ENCODE measurements at regions not wholly inside any gene's neighbourhood (a gene's known extent, or its start where the extent isn't known, plus 50 kb on each side); places are given as distances from the start of the nearest gene placed in this dataset.

DNA sequence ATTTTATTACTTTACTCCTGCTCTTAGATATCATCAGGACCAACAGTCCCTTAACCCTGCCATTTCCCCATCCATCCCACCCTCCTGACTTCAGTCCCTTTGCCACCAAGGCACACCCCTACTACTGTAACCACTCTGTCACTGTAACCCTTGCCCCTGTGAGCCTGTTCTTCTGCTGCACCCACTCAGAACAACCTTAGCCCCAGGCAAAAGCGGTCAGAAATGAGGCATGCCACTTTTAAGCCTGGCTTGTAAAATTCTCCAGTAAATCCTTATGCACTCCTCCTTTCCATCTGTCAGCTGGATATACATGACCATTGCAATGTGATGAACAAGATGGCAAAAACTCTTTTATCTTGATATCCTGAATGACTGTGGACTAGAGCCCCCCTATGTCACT is 555.0 kb upstream of the PLXNA2 start:
- no peak overlapping the region for H3K9ac ChIP-seq (ENCODE audit: low read depth, low read length)

DNA sequence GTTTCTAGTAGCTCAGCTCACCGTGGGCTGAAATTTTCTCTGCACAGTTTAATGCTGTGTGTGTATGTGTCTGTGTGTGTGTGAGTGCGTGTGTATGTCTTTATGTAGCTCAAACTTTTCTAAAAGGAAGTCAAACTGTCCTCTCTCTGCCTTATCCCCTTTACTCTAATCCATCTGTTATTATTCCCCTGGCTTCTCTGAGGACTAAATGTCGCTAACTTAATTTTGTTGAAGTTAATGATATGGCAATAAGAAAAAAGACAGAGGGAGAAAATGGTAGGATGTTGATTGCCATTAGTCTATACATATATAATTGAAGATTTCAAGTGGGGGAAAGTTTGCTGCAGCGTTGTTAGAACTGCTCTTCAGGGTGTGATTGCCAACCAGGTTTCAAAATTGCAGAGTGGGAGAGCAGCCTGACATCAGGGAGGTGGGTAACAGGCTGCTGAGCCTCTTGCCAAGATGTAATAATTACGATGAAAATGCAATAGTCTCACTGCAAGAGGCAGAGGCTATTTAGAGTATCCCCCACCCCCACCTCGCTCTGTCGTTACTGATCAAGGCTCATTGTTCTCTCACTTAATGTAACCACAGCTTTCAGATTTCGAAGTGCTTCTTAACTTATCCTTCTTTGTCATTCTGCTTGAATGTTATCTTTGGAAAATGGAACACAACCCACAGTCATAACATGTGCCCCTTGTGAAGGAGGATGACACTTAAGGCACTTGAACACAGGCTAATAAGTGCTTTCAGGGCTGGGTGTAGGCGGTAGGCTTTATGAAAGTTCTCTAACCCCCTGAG is 559.0 kb upstream of the PLXNA2 start:
- Histone ChIP-seq H3K9ac (ENCODE audit: low read depth, low read length) (no peak overlapping the region), H3K4me1 (ENCODE audit: insufficient read depth, low read length) (0 out of 2 replicates have a peak, but pooled peaks cover 6% of the 10 kb centered on the region), H3K36me3 (ENCODE audit: insufficient read depth, low read length) (no peaks in the 10 kb centered on the region), H3K9me3 (ENCODE audit: control insufficient read depth, insufficient read depth, low read length) (no peaks in the 10 kb centered on the region)

More for the DNA sequence above, 555.0 kb upstream of the PLXNA2 start:
- Histone ChIP-seq H3K4me1 (ENCODE audit: insufficient read depth, low read length) (0 out of 2 replicates have a peak, but pooled peaks cover 6% of the 10 kb centered on the region), H3K9me3 (ENCODE audit: control insufficient read depth, insufficient read depth, low read length) (no peaks in the 10 kb centered on the region), H3K36me3 (ENCODE audit: insufficient read depth, low read length) (no peaks in the 10 kb centered on the region)

DNA sequence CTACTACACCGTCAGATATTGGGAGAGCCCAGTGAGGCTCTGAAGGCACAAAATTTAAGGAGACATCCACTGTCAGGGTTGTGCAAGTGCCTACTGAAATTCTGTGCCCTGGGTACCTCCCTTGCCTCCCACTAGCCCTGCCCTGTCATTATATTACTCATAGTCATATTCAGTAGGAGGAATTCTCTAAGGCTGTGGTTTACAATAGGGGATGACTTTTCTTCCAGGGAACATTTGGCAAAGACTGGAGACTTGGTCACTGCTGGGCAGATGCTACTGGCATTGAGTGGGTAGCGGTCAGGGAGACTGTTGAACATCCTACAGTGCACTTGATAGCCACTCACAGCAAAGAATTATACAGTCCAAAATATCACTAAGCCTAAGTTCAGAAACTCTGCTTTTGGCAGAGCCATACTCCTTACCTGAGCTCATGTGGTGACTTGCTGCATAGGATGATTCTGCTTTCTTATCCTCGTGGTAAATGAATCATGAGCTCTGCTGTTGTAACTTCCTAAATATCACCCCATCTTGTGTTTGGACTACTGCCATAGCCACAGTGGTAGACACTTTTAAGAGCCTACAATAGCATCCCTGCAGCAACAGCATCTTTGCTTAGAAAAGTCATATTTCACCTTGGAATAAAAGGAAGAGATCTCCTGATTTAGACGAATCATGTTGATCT is 563.4 kb upstream of the PLXNA2 start:
- H3K9ac ChIP-seq (ENCODE audit: low read depth, low read length): no peak overlapping the region
- no peaks in the 10 kb centered on the region for H3K4me1 ChIP-seq (ENCODE audit: insufficient read depth, low read length)
- no peaks in the 10 kb centered on the region for H3K9me3 ChIP-seq (ENCODE audit: control insufficient read depth, insufficient read depth, low read length)
- no peaks in the 10 kb centered on the region for H3K36me3 ChIP-seq (ENCODE audit: insufficient read depth, low read length)

DNA sequence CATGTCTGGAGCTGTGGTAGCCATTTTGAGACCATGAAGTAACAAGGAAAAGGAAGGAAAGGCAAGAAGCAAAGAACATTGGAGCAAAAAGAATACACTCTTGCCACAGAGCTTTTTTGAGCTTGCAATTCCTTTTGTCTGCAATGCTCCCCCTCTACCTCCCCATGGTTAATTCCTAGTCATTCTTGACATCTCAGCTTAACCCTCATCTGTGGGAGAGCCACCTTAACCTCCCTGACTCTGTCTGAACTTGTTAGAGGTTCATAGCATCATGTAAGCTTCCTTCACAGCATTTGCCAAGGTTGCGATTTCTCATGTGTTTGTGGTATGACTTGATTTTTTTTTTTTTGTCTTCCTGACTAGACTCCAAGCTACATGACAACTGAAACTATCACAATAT is 564.1 kb upstream of the PLXNA2 start:
- Histone ChIP-seq H3K36me3 (ENCODE audit: insufficient read depth, low read length) (no peaks in the 10 kb centered on the region), H3K4me1 (ENCODE audit: insufficient read depth, low read length) (no peaks in the 10 kb centered on the region), H3K9me3 (ENCODE audit: control insufficient read depth, insufficient read depth, low read length) (no peaks in the 10 kb centered on the region), H3K9ac (ENCODE audit: low read depth, low read length) (no peak overlapping the region)

DNA sequence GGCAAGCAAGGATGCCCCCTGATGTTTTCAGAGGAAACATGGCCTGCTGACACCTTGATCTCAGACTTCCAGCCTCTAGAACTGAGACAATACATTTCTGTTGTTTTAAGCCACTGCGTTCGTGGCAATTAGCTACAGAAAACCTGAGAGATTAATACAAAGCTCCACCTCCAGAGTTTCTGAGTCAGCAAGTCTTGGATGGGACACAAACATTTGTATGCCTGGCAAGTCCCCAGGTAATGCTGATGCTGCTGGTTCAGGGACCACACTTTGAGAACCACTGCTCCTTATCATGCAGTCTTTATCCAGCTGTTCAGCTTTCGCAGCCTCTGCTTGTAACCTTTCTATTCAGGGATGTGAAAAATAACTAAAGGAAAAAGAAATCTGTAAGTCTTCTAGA is 565.7 kb upstream of the PLXNA2 start:
- Histone ChIP-seq H3K36me3 (ENCODE audit: insufficient read depth, low read length) (no peaks in the 10 kb centered on the region), H3K9ac (ENCODE audit: low read depth, low read length) (no peak overlapping the region), H3K9me3 (ENCODE audit: control insufficient read depth, insufficient read depth, low read length) (no peaks in the 10 kb centered on the region), H3K4me1 (ENCODE audit: insufficient read depth, low read length) (no peaks in the 10 kb centered on the region)

DNA sequence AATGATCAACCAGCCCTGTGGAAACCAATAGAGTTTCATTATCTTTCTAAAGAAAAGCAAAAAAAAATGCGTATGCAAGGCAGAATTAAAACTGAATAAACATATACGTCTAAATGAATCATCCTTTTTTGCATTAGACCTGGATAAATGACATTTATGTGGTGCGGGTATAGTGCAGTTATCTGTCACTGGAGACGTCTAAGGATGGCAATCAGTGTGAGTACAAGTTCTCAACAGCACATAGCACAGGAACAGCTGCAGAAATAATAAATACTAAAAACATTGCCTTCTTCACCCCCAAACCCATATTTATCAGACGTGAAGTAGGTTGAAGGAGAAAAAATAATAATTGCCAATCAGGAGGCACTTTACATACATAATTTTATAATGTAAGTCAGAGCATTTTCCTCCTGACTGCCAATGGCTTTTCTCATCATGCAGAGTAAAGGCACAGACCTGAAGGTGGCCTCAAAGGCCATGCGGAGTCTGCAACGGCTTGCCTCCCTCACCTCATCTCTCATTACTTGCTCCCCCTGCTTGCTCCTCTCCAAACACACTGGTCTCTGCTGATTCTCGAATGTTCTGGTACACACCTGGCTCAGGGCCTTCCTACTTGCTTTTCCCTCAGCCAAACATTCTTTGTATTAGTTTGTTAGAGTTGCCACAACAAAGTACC is 574.7 kb upstream of the PLXNA2 start:
- Histone ChIP-seq H3K4me1 (ENCODE audit: insufficient read depth, low read length) (no peaks in the 10 kb centered on the region), H3K9me3 (ENCODE audit: control insufficient read depth, insufficient read depth, low read length) (no peaks in the 10 kb centered on the region), H3K36me3 (ENCODE audit: insufficient read depth, low read length) (no peaks in the 10 kb centered on the region), H3K9ac (ENCODE audit: low read depth, low read length) (no peak overlapping the region; the same call in 1 of the 2 replicates)

DNA sequence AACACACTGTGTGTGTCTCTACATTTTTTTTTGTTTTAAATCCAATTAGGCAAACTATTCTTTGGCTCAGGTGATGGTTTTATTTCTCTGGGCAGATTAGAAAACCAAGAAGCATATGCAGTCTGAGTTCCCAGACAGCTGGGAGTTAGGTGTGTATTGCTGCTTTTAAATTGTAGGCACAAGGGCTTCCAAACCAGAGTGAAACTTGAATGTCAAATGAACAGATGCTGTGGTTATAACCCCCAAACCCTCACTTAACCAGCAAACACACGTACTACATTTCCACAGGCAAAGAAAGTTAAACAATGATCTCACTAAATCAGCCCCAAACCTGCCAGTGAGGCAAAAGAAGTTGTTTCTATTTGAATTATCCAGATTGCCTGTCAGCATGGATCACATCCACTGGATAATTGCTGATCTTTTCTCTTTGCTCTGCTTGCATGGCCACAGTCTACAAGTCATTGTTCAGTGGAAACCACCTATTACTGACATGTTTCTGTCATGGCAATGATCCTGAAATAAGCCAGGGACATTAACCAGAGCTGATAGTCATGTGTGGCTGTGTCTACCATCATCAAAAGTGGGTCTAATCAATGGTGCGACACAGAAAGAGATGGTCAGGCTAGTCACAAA is 576.5 kb upstream of the PLXNA2 start:
- Histone ChIP-seq H3K9ac (ENCODE audit: low read depth, low read length) (no peak overlapping the region), H3K36me3 (ENCODE audit: insufficient read depth, low read length) (no peaks in the 10 kb centered on the region), H3K4me1 (ENCODE audit: insufficient read depth, low read length) (no peaks in the 10 kb centered on the region), H3K9me3 (ENCODE audit: control insufficient read depth, insufficient read depth, low read length) (no peaks in the 10 kb centered on the region)

DNA sequence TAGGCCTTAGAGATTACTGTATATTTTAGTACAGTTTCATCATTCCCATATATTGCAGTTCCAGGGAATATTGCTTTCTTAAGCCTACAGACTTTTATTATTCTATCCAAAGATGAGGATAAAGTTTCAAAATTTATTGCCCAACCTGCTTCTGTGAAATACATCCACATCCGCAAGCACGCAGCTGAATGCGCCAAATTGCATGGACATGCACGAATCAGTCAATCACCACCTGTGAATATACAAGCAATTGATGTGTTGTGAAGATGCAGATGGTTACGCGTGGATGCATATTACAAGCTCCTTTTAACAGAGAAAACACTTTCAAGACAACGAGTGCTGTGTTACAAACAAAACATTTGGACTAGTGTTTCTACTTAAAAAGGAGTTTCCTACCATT is 577.8 kb upstream of the PLXNA2 start:
- H3K9me3 ChIP-seq (ENCODE audit: control insufficient read depth, insufficient read depth, low read length): no peaks in the 10 kb centered on the region
- no peak overlapping the region for H3K9ac ChIP-seq (ENCODE audit: low read depth, low read length)
- no peaks in the 10 kb centered on the region for H3K4me1 ChIP-seq (ENCODE audit: insufficient read depth, low read length)
- H3K36me3 ChIP-seq (ENCODE audit: insufficient read depth, low read length): no peaks in the 10 kb centered on the region

DNA sequence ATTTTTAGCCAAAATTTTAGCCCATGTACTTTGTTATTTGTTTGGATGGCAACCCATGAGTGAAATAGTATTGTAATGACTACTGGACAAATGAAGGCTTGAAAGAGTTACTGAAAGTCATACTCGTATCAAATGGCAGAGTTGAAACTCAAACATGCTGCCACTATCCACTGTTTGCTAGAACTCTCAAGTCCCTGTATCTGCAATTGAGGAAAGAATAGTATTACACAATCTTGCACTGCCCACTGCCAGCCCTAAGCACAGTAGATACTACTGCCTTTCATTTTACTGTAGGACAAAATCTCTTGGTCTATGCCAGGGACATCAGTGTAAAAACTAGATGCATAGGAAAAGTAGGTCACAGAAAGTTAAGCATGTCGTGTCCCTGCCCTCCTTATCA is 581.1 kb upstream of the PLXNA2 start:
- Histone ChIP-seq H3K9ac (ENCODE audit: low read depth, low read length) (no peak overlapping the region), H3K36me3 (ENCODE audit: insufficient read depth, low read length) (no peaks in the 10 kb centered on the region), H3K4me1 (ENCODE audit: insufficient read depth, low read length) (no peaks in the 10 kb centered on the region; the same call in 1 of the 2 replicates), H3K9me3 (ENCODE audit: control insufficient read depth, insufficient read depth, low read length) (no peaks in the 10 kb centered on the region)

DNA sequence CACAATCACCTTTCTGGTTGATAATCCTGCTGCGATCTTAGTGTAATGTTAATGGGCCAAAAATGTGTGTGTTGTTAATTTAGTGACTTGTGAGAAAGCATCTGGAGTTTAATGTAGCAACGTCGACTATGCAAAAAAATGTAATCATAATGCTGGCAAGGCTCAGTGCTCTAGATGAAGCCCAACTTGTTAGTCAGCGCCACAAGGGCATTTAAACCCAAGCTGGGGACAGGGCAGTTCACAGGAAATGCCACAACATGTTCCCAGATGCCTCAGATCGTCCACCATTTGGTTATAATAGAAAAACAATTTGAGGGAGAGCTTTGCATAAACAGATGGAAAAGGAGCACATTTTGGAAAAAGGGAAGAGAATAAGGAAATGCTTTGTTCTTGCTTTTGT is 585.4 kb upstream of the PLXNA2 start:
- peaks cover 5% of the 10 kb centered on the region; the same call in 1 of the 2 replicates for H3K4me1 ChIP-seq (ENCODE audit: insufficient read depth, low read length)
- no peaks in the 10 kb centered on the region for H3K9me3 ChIP-seq (ENCODE audit: control insufficient read depth, insufficient read depth, low read length)
- no peaks in the 10 kb centered on the region for H3K36me3 ChIP-seq (ENCODE audit: insufficient read depth, low read length)
- H3K9ac ChIP-seq (ENCODE audit: low read depth, low read length): no peak overlapping the region

DNA sequence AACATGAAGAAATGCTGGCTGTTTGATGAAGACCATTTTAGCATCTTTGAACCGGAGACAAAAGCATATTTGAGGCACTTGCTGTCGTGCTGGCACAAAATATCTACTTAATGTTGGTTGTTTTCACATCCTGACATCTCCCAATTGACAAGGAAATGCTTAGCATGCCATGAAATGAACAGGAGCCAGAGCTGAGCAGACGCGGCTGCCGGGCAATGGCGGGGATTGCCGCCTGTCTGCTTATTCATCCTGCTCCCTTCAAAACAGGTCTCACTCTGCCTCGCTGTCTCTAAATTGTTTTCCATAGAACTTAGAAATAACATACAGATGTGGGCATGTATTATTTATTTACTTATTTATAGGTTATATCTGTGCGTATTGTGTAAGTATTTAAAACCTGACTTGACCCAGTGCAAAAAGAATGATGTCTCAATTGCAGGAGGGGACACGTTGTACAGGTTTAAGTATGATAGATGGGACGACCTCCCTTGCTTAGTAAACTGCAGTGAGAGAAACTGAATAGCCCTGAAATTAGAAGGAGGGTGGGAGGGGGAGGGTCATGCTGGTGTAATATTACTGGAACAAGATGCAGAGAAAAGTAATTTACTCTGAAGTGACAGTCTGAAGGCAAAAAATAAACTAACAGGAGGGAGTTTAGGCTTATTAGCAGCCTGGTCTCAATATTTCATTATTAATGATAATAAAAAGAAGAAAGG is 590.4 kb upstream of the PLXNA2 start:
- Histone ChIP-seq H3K36me3 (ENCODE audit: insufficient read depth, low read length) (peaks cover 2% of the 10 kb centered on the region; the same call in 1 of the 2 replicates), H3K4me1 (ENCODE audit: insufficient read depth, low read length) (peaks cover 5% of the 10 kb centered on the region; the same call in 1 of the 2 replicates), H3K9ac (ENCODE audit: low read depth, low read length) (no peak overlapping the region), H3K9me3 (ENCODE audit: control insufficient read depth, insufficient read depth, low read length) (no peaks in the 10 kb centered on the region)

DNA sequence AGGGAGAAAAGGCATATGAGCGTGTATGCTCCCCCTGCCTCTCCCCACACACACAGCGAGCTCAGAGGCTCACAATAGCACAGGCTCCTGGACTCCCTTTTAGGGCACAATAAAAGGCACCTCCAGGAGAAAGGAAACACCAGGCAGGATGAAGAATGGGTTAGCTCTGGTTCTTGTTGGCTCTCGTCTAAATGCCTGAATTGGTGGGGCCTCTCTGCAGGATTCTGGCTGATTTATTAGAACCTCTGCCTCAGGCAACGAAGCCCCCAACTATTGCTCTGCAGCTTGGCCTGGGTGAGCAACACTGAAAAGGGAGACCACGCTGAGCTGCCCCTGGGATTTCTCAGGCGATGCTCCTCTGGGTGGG is 590.9 kb upstream of the PLXNA2 start:
- H3K36me3 ChIP-seq (ENCODE audit: insufficient read depth, low read length): peaks cover 2% of the 10 kb centered on the region; the same call in 1 of the 2 replicates
- H3K4me1 ChIP-seq (ENCODE audit: insufficient read depth, low read length): peaks cover 5% of the 10 kb centered on the region; the same call in 1 of the 2 replicates
- H3K9ac ChIP-seq (ENCODE audit: low read depth, low read length): no peak overlapping the region
- H3K9me3 ChIP-seq (ENCODE audit: control insufficient read depth, insufficient read depth, low read length): no peaks in the 10 kb centered on the region

DNA sequence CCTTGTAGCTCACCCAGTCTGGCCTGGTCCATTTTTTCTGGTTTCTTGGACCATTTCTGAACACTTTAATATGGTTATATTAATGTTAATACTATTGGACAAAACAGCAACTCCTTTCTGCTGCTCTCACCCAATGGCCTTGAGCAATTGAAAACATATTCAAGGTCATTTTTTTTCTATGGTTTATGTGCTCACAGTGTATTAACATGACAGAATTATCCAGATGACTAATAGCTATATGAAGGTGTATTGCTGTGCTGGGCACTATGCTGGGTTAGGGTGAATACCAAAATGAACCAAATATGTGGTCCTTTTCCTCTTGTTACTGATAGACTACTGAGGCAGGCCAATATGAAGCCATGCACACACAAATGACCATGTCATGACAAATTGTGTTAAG is 591.6 kb upstream of the PLXNA2 start:
- Histone ChIP-seq H3K4me1 (ENCODE audit: insufficient read depth, low read length) (peaks cover 5% of the 10 kb centered on the region; the same call in 1 of the 2 replicates), H3K36me3 (ENCODE audit: insufficient read depth, low read length) (peaks cover 2% of the 10 kb centered on the region; the same call in 1 of the 2 replicates), H3K9ac (ENCODE audit: low read depth, low read length) (no peak overlapping the region), H3K9me3 (ENCODE audit: control insufficient read depth, insufficient read depth, low read length) (no peaks in the 10 kb centered on the region)

DNA sequence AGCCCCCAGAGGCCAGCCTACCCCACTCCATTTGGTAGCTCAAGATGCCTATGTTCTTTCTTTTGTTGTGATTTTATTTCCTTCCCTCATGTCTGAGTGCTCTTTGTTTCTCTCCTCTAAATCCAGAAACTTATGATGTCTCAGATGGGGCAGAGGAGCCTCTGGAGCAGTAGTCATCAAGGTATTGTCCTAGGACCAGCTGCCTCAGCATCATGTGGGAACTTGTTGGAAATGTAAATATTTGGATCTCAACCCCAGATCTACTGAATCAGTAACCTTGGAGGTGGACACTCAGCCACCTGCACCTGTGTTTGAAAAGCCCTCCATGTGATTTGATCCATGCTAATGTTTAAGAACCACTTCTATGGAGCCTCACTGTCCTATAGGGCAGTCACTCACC is 593.1 kb upstream of the PLXNA2 start:
- Histone ChIP-seq H3K36me3 (ENCODE audit: insufficient read depth, low read length) (peaks cover 2% of the 10 kb centered on the region; the same call in 1 of the 2 replicates), H3K9ac (ENCODE audit: low read depth, low read length) (no peak overlapping the region), H3K4me1 (ENCODE audit: insufficient read depth, low read length) (peaks cover 5% of the 10 kb centered on the region; the same call in 1 of the 2 replicates), H3K9me3 (ENCODE audit: control insufficient read depth, insufficient read depth, low read length) (no peaks in the 10 kb centered on the region)

Measured in ES-I3 (cell line).